GM21390 (cell line): ENCODE measurements at regions not wholly inside any gene's neighbourhood (a gene's known extent, or its start where the extent isn't known, plus 50 kb on each side); places are given as distances from the start of the nearest gene placed in this dataset.
"Not testable (repeated sequence)": the region's sequence is repeated elsewhere in the genome, so short reads cannot be mapped to it uniquely, and the experiment has no call there.

Source experiments
- ATAC-seq: cut with Tn5 transposase; IDR thresholded peaks from one replicate; pipeline ENCODE4 v1.9.1; 2021; ENCODE audit not compliant: unreplicated experiment

DNA sequence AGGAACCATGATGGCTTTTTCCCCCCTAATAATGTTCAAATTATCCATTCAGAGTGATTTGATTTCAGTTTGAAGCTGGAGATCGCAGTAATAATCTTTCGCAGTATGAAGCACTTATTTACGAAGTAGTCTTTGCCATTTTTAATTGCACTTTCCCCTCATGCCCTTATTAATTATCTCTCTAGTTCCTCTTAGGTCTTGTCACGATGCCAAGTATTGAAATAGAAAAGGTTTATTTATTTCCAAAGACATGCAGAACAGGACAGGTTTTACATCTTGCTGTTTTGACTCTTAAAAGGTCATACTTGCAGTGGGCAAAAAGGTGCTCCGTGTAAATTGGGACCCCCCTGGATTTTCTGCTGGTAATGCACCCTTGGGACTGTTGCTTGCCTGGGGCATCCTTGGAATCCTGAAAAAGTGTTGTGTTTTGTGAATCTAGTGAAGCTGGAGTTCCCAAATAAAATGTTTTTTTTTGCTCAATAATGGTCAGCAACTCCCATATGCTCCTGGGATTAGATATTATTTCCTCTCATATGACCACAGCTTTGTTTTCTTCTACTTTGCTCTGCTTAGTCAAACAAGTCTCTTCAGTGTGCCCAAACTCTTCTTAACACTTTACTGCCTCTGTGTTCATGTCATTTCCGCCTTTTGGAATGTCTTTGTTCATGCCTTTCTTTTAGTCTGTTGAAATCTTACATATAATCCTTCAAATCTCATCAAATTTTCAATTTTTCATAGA is 278.3 kb downstream of the TMEM38B start:
- no peak for ATAC-seq

DNA sequence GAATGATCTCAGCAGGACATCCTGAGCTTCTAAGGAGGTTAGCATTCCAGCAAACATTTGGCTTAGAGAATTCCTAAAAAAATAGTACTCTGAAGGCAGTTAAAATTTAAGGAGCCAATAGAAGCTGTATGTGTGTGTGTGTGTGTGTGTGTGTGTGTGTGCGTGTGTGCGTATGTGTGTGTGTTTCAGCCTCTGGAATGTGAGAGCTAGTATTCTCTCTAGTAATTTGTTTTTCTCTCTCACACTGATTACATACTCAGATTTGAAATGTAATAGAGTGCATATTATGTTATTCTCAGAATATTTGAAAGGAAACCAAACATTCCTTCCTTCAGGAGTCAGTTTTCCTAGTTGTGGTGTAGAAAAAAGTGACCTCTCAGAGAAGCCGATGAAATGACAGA is 279.6 kb downstream of the TMEM38B start:
- ATAC-seq: no peak

GRCh38 chr9:105975886-105976645 is 281.7 kb downstream of the TMEM38B start:
- ATAC-seq: no peak

DNA sequence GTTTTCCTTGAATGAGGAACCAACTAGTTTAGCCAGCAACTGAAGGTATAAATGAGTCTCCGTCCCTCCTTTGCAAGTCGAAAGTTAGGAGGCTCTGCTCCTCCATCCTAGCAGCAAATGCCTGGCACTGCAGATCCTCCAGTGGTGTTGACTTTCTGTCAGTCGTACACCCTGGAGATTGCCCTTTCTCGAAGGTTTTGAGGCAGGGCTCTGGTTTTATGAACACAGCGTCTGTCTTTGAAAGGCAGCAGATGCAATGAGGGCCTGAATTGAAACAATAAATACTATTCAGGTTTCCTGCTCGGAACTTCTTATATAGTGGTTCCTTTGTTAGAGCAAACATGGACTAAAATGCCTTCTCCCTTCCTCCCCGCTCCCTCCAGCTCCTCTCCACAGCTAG is 284.0 kb downstream of the TMEM38B start:
- ATAC-seq: no peak

DNA sequence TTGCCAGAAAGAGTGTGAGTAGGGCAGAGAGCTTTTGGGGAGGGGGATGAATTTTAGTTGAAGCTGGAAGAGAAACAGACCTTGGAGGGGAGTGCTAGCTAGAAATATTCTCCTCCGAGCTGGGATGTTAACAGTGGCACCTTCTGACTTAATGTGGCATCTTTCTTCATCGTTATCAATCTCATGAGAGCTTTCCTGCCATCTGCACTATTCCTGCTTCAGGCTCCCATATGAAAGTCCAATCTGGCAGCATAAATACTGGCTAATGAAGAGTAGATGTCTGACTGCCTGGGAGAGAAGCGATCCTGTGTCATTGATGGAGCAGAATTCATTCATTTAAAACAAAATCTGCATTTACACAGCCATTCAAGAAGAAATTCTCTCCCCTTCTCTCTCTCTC is 284.5 kb downstream of the TMEM38B start:
- no peak for ATAC-seq

GRCh38 chr9:105979290-105979689 is 284.9 kb downstream of the TMEM38B start:
- ATAC-seq: no peak

DNA sequence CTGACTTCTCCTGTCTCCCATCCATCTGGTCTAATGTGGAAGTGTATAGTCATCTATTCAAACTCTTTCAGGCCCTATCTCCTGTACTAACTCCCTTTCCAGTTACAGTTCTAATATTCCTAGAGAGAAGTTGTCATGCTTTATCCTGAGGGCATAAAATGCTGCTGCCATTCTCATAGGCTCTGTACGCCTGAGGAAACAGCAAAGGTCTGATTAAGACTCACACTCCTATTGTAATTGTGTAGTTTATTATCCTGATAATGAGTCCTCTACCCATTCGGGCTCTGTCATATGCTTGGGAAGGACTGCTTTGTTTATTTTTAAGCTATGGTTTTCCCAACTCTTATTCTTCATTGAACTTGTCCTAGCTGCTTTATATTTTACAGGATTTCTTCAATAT is 290.4 kb downstream of the TMEM38B start:
- no peak for ATAC-seq

DNA sequence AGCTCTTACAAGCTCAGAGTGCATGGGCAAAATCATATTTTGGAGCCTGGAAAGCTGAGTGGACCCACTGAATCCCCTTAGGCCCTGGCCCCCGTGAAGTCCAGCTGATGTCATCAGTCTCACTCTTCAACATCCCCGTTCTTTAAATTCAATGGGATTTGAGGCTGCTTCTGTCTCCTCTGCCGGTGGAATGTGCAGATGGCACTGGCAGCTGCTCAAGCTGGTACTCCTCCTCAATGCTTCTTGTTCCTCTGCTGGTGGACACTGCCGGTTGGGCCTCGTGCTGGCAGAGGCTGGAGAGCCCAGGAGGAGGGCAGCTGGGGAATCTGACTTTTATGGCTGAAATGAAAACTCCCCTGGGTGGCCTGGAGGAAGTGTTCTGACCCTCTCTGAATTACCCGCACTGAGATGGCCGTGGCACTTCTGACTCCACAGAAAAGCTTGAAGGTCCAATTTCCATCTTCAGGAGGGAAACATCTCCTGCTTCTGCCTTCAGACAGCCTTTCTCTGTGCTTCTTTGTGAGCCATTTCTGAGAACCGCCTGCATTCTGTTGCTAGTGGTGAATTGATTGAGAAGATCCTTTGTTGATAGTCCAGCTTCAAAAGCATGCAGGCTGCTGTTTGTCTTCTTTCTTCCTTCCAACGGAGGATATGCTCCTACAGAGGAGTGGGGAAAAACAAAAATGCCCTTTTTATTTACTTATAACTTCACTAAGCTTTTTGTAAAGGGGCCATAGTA is 298.9 kb downstream of the TMEM38B start:
- ATAC-seq: no peak

GRCh38 chr9:105993921-105994715 is 299.8 kb downstream of the TMEM38B start:
- no peak for ATAC-seq

- ATAC-seq: no peak
Measured at GRCh38 chr9:105994970-105995369, 300.6 kb downstream of the TMEM38B start.

- ATAC-seq: no peak
Measured at GRCh38 chr9:106017198-106017740, 322.9 kb downstream of the TMEM38B start.

- ATAC-seq: no peak
Measured at GRCh38 chr9:106019039-106019680, 324.8 kb downstream of the TMEM38B start.

DNA sequence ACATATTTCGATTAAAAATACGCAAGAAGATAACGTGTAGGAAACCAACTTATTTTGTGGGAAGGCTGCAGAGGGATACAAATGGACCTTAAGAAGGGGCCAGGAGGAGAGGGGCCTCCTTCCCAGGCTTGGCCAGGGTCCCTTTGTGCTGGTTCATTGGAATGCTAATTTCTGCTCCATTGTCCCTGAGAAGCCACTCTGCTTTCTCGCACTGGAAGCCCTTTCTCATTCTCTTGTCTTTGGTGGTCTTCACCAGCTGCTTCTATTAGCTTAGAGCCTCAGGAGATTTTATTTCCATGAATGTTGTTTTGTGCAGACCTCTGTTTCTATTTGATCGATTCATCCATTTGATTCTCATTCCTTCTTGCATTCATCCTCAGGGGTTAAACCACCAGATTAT is 325.4 kb downstream of the TMEM38B start:
- no peak for ATAC-seq

- ATAC-seq: no peak
Measured at GRCh38 chr9:106020186-106020585, 325.8 kb downstream of the TMEM38B start.

DNA sequence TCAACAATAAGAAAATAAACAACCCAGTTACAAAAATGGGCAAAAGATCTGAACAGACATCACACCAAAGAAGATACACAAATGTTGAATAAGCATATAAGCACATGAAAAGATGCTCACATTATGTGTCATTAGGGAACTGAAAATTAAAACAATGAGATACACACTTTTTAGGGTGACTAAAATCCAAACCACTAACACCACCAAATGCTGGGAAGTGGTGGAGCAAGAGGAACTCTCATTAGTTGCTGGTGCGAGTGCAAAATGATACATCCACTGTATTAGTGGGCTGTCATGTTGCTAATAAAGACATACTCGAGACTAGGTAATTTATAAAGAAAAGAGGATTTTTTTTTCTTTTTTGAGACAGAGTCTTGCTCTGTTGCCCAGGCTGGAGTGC is 329.1 kb downstream of the TMEM38B start:
- ATAC-seq: no peak

DNA sequence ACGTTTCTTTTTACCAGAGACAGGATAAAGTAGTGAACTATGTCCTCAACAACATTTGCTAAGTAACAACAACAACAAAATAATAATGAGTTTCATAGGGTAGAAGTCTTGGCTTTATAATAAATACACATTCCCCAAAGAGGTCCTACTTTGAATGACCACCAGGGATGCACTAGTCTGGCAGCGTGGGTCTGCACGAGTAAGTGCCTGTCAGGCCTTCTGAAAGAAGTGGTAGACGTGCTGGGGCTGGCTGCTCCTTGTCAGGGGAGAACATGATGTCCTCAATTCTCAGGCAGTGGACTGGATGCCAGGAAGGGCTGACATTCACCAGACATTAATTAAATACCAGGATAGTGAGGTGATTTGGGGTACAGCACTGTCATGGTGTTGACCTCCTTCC is 331.1 kb downstream of the TMEM38B start:
- ATAC-seq: no peak

- ATAC-seq: not testable (repeated sequence)
Measured at GRCh38 chr9:106030146-106030545, 335.8 kb downstream of the TMEM38B start.

- no peak for ATAC-seq
Measured at GRCh38 chr9:106032978-106033377, 338.6 kb downstream of the TMEM38B start.

GRCh38 chr9:106035806-106036205 is 341.5 kb downstream of the TMEM38B start:
- no peak for ATAC-seq

DNA sequence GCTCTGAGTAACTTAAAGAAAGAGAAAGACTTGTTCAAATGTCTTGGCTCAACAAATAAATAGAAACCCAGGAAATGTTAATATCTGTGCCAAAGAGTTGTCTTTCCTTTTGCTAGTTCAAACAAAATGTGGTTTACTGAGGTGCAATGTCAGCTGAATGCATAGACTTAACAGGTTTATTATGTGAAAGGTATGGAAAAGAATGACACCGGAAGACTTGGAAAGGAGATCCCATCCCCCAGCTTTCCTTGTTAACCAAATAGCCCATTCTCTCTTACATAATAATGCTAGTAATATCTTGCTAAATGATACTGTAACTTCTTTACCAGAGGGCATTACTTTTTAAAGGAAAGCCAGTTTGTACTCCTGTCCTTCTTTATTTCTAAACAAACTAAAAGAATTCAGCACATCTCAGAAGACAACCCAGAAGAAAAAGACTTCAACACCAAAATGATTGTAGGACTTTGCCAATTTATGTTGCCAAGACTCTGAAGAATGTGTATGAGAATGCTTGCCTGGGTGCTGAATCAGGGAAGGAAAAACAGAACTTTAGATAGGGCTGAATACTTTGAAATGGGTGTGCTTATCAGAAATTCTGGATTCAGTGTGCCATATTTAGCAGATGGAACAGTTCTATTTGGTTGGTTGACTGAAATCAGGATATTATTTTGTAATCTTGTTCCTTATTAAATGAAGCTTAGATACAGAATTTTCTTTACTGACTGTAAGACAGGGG is 344.1 kb downstream of the TMEM38B start:
- ATAC-seq: no peak
